Thyroid gland (tissue), 4 donors: ENCODE measurements at regions not wholly inside any gene's neighbourhood (a gene's known extent, or its start where the extent isn't known, plus 50 kb on each side); places are given as distances from the start of the nearest gene placed in this dataset.
"Not testable (repeated sequence)": the region's sequence is repeated elsewhere in the genome, so short reads cannot be mapped to it uniquely, and the experiment has no call there.

Experiments
- DNase-seq, 2 donors: peaks; one replicate each; pipeline ENCODE4 v3.0.0-alpha.2; 2019
- H3K27ac ChIP-seq, 3 donors: fragments of 200-600 bp; sonication (generic); 1 replicate in 2 of 3; 2 replicates in 1 of 3; pipeline ENCODE4 v1.5.1; 2016 to 2019; ENCODE audit warnings: mild to moderate bottlenecking in 1 of 3, moderate library complexity in 1 of 3
- H3K27me3 ChIP-seq: fragments of 200-600 bp; sonication (generic); one replicate; pipeline ENCODE4 v1.5.1; 2019
- H3K36me3 ChIP-seq, 2 donors: fragments of 200-600 bp; sonication (generic); one replicate each; pipeline ENCODE4 v1.5.1; 2016 to 2019
- H3K4me1 ChIP-seq, 2 donors: fragments of 200-600 bp; sonication (generic); one replicate each; pipeline ENCODE4 v1.5.1; 2017 to 2019
- H3K4me3 ChIP-seq, 3 donors: fragments of 200-600 bp; sonication (generic); replicated peaks in 1 of 3; 1 replicate in 2 of 3; 2 replicates in 1 of 3; pipeline ENCODE4 v1.5.1; 2016; ENCODE audit warnings: mild to moderate bottlenecking in 1 of 3
- H3K9me3 ChIP-seq: fragments of 200-600 bp; sonication (generic); one replicate; pipeline ENCODE4 v1.5.1; 2017
- CTCF ChIP-seq, 6 experiments: fragments of 200-600 bp in 3 of 6; fragments of 450-650 bp in 3 of 6; sonication (generic) in 3 of 6; IDR thresholded peaks; one replicate each; pipeline ENCODE4 v1.5.1; 2016 to 2019; ENCODE audit warnings: antibody characterized with exemption in 6 of 6, mild to moderate bottlenecking in 2 of 6, inconsistent platforms in 1 of 6, moderate library complexity in 1 of 6
- POLR2A ChIP-seq, 2 donors: fragments of 450-650 bp; IDR thresholded peaks; one replicate each; pipeline ENCODE4 v1.6.1; 2017; ENCODE audit warnings: antibody characterized with exemption in 2 of 2, mild to moderate bottlenecking in 2 of 2, moderate library complexity in 1 of 2
- WGBS, 2 donors: methylation state at CpG; one replicate each; pipeline ENCODE4 v1.1.5; 2017; 5-methylcytosine and 5-hydroxymethylcytosine counted together
- intact Hi-C: fragments of 100-400 bp; cut with DNase I; formaldehyde crosslinking; loops from one replicate; pipeline ENCODE4 v1.15.1; 2023

GRCh38 chr9:108049026-108049607 lies 559.5 kb upstream of the KLF4 start:
- no peaks in the 10 kb centered on the region for H3K27me3 ChIP-seq
- H3K4me1 ChIP-seq, result no peaks in the 10 kb centered on the region
- H3K9me3 ChIP-seq, result no peaks in the 10 kb centered on the region
- no peak for TF ChIP-seq CTCF (IDR thresholded peaks at IDR 0.05)
- H3K36me3 ChIP-seq, result no peaks in the 10 kb centered on the region
- no peak overlapping the region for H3K27ac ChIP-seq
- whole genome bisulfite sequencing, 2 donors, result 64 to 66% methylated on average over 7 of the region's 7 CpGs
- no peak overlapping the region for H3K4me3 ChIP-seq
- intact Hi-C loops, result no loop called here
- no peak for DNase-seq

- Histone ChIP-seq H3K4me1 (no peaks in the 10 kb centered on the region), H3K9me3 (no peaks in the 10 kb centered on the region), H3K27me3 (no peaks in the 10 kb centered on the region), H3K4me3 (no peak overlapping the region), H3K36me3 (no peaks in the 10 kb centered on the region), H3K27ac (no peak overlapping the region)
- DNase-seq, result no peak
- no peak for TF ChIP-seq POLR2A (IDR thresholded peaks at IDR 0.05)
- TF ChIP-seq CTCF (IDR thresholded peaks at IDR 0.05), result no peak
- intact Hi-C loops, result no loop called here
Observed at GRCh38 chr9:108048406-108049025, 558.9 kb upstream of the KLF4 start.

GRCh38 chr9:108047777-108048176 lies 558.2 kb upstream of the KLF4 start:
- H3K27ac ChIP-seq, H3K9me3 ChIP-seq, H3K4me3 ChIP-seq, H3K27me3 ChIP-seq, DNase-seq, H3K36me3 ChIP-seq, intact Hi-C loops, H3K4me1 ChIP-seq: not testable (repeated sequence)
- WGBS, 2 donors, result 95% methylated on average over 1 of the region's 1 CpG

- Histone ChIP-seq H3K27me3 (no peaks in the 10 kb centered on the region), H3K36me3 (no peaks in the 10 kb centered on the region), H3K4me3 (no peak overlapping the region), H3K4me1 (no peaks in the 10 kb centered on the region), H3K9me3 (no peaks in the 10 kb centered on the region), H3K27ac (no peak overlapping the region)
- intact Hi-C loops, result no loop called here
- 85 to 89% methylated on average over 5 of the region's 5 CpGs for WGBS, 2 donors
- DNase-seq, result no peak
- TF ChIP-seq CTCF (IDR thresholded peaks at IDR 0.05) (no peak), POLR2A (IDR thresholded peaks at IDR 0.05) (no peak)
Observed at GRCh38 chr9:108047264-108047663, 557.7 kb upstream of the KLF4 start.

- Histone ChIP-seq H3K9me3 (no peaks in the 10 kb centered on the region), H3K4me3 (no peak overlapping the region), H3K27ac (no peak overlapping the region), H3K36me3 (no peaks in the 10 kb centered on the region), H3K4me1 (no peaks in the 10 kb centered on the region), H3K27me3 (no peaks in the 10 kb centered on the region)
- WGBS, 2 donors, result 93 to 96% methylated on average over 1 of the region's 1 CpG
- intact Hi-C loops, result no loop called here
- no peak for DNase-seq
- TF ChIP-seq CTCF (IDR thresholded peaks at IDR 0.05) (no peak), POLR2A (IDR thresholded peaks at IDR 0.05) (no peak)
Observed at GRCh38 chr9:108045851-108046250, 556.3 kb upstream of the KLF4 start.
